GM12878 (cell line): ENCODE measurements at regions not wholly inside any gene's neighbourhood (a gene's known extent, or its start where the extent isn't known, plus 50 kb on each side); places are given as distances from the start of the nearest gene placed in this dataset.

Source experiments
- ATAC-seq: fragments of 200-7000 bp; cut with Tn5 transposase; 3 replicates; pipeline ENCODE4 v1.9.1; 2020; ENCODE audit warnings: mild to moderate bottlenecking, moderate library complexity
- BruUV-seq: library from RNA; stranded (reverse); fragments of 400-500 nt; replicated peaks from 2 replicates; lab custom pipeline; 2021; lab: Mats Ljungman, UMichigan
- CTCF ChIA-PET: fragments of 300-600 bp; sonication (Branson Sonifier 250); formaldehyde crosslinking; extraction: SDS; loops from one replicate; lab custom pipeline; 2021; ENCODE audit warnings: inconsistent platforms; lab: Yijun Ruan, JAX
- POLR2A ChIA-PET: fragments of 350-600 bp; formaldehyde crosslinking; extraction: SDS; loops from one replicate; lab custom pipeline; 2021; ENCODE audit warnings: inconsistent platforms; lab: Charles Lee
- RAD21 ChIA-PET: fragments of 300-600 bp; sonication (Branson Sonifier 250); formaldehyde crosslinking; loops from one replicate; lab custom pipeline; 2023; ENCODE audit warnings: antibody characterized with exemption; ENCODE audit not compliant: unreplicated experiment; lab: Charles Lee
- SMC1A ChIA-PET: fragments of 300-600 bp; sonication (Branson Sonifier 250); formaldehyde crosslinking; loops from one replicate; lab custom pipeline; 2023; ENCODE audit not compliant: unreplicated experiment, uncharacterized antibody; lab: Charles Lee
- DNase-seq: peaks from one replicate; pipeline ENCODE4 v3.0.0-alpha.2; 2011; ENCODE audit warnings: low read depth, low spot score
- FAIRE-seq: peaks from 3 replicates; lab custom pipeline; 2011; peaks lifted over from hg19 to GRCh38; lab: Jason Lieb, UNC
- H2AFZ ChIP-seq: 2 replicates; pipeline ENCODE4 v1.6.0; 2011; ENCODE audit warnings: low read depth, low read length, control low read depth; ENCODE audit not compliant: control insufficient read depth
- H3K27ac ChIP-seq: 2 replicates; pipeline ENCODE4 v1.5.1; 2011; ENCODE audit warnings: control low read depth; ENCODE audit not compliant: control insufficient read depth, insufficient read depth
- H3K27me3 ChIP-seq, 2 experiments: replicated peaks in 1 of 2; 2 replicates each; pipeline versions ENCODE4 v1.6.0 to v1.6.1; 2011; ENCODE audit warnings: low read length in 1 of 2; ENCODE audit not compliant: control insufficient read depth in 2 of 2, insufficient read depth in 2 of 2
- H3K36me3 ChIP-seq, 2 experiments: 2 replicates each; pipeline ENCODE4 v1.5.1; 2011; ENCODE audit warnings: low read length in 1 of 2; ENCODE audit not compliant: control insufficient read depth in 2 of 2, insufficient read depth in 2 of 2
- H3K4me1 ChIP-seq: 2 replicates; pipeline ENCODE4 v1.6.1; 2011; ENCODE audit warnings: mild to moderate bottlenecking, low read length, moderate library complexity, mixed read lengths; ENCODE audit not compliant: control insufficient read depth, insufficient read depth
- H3K4me2 ChIP-seq: 2 replicates; pipeline ENCODE4 v1.6.0; 2011; ENCODE audit warnings: control low read depth; ENCODE audit not compliant: control insufficient read depth, insufficient read depth
- H3K4me3 ChIP-seq: fragments of 200-600 bp; sonication (generic); 2 replicates; pipeline ENCODE4 v1.5.1; 2016
- H3K79me2 ChIP-seq: 2 replicates; pipeline ENCODE4 v1.6.0; 2011; ENCODE audit warnings: low read length; ENCODE audit not compliant: control insufficient read depth, insufficient read depth
- H3K9ac ChIP-seq: 2 replicates; pipeline ENCODE4 v1.8.0; 2011; ENCODE audit warnings: low read length, control low read depth, mixed read lengths; ENCODE audit not compliant: control insufficient read depth, insufficient read depth
- H3K9me3 ChIP-seq: replicated peaks from 3 replicates; pipeline ENCODE4 v1.5.1; 2011; ENCODE audit warnings: mild to moderate bottlenecking, low read length; ENCODE audit not compliant: control insufficient read depth, insufficient read depth
- H4K20me1 ChIP-seq: 2 replicates; pipeline ENCODE4 v1.6.0; 2011; ENCODE audit not compliant: control insufficient read depth, insufficient read depth
- GABPA ChIP-seq: IDR thresholded peaks from 2 replicates; pipeline ENCODE4 v1.6.1; 2014; ENCODE audit warnings: antibody characterized with exemption, low read depth, mild to moderate bottlenecking, inconsistent platforms
- KAT2A ChIP-seq: conservative IDR thresholded peaks from 2 replicates; pipeline ENCODE4 v1.6.1; 2011; ENCODE audit warnings: low read depth, low read length; ENCODE audit not compliant: control insufficient read depth
- MLLT1 ChIP-seq: fragments of 450-650 bp; IDR thresholded peaks from 2 replicates; pipeline ENCODE4 v1.6.1; 2016; ENCODE audit warnings: mild to moderate bottlenecking
- MTA3 ChIP-seq: IDR thresholded peaks from 2 replicates; pipeline ENCODE4 v1.6.1; 2012; ENCODE audit warnings: low read length, inconsistent platforms, borderline replicate concordance
- NRF1 ChIP-seq: conservative IDR thresholded peaks from 2 replicates; pipeline ENCODE4 v1.6.1; 2011; ENCODE audit warnings: mild to moderate bottlenecking, low read depth, low read length, improper control_type of control experiment
- RELB ChIP-seq: fragments of 450-650 bp; IDR thresholded peaks from 2 replicates; pipeline ENCODE4 v1.6.1; 2017; ENCODE audit warnings: low read depth, mild to moderate bottlenecking, moderate library complexity
- SMARCA5 ChIP-seq: fragments of 450-650 bp; IDR thresholded peaks from 2 replicates; pipeline ENCODE4 v1.6.1; 2017; ENCODE audit warnings: mild to moderate bottlenecking
- SPI1 ChIP-seq: IDR thresholded peaks from 2 replicates; pipeline ENCODE4 v1.6.1; 2011; ENCODE audit warnings: low read depth, mild to moderate bottlenecking, low read length, moderate library complexity, borderline replicate concordance; ENCODE audit not compliant: insufficient read depth
- SREBF1 ChIP-seq: IDR thresholded peaks from 2 replicates; pipeline ENCODE4 v1.6.1; 2012; ENCODE audit warnings: mild to moderate bottlenecking, low read length
- SUZ12 ChIP-seq: fragments of 200-600 bp; sonication (generic); IDR thresholded peaks from one replicate; pipeline ENCODE4 v1.6.1; 2018; ENCODE audit warnings: antibody characterized with exemption, mild to moderate bottlenecking; ENCODE audit not compliant: unreplicated experiment
- TARDBP ChIP-seq: IDR thresholded peaks from 2 replicates; pipeline ENCODE4 v1.6.1; 2016; ENCODE audit warnings: borderline replicate concordance
- TCF7 ChIP-seq: IDR thresholded peaks from 2 replicates; pipeline ENCODE4 v1.6.1; 2014; ENCODE audit warnings: antibody characterized with exemption, borderline replicate concordance
- ZNF622 ChIP-seq: fragments of 450-650 bp; IDR thresholded peaks from 2 replicates; pipeline ENCODE4 v1.6.1; 2017; ENCODE audit warnings: mild to moderate bottlenecking, inconsistent platforms
- WGBS: methylation state at CpG from one replicate; pipeline ENCODE4 v1.1.6; 2016; ENCODE audit warnings: low lambda C conversion rate; ENCODE audit not compliant: insufficient replicate concordance, insufficient coverage; ENCODE audit errors: missing lambda C conversion rate; 5-methylcytosine and 5-hydroxymethylcytosine counted together
- in situ Hi-C: fragments of 300-500 bp; cut with MboI; formaldehyde crosslinking; loops from 9 replicates; pipeline ENCODE4 v1.14.3; 2018; ENCODE audit warnings: mixed read lengths
- intact Hi-C: fragments of 100-400 bp; cut with micrococcal nuclease; formaldehyde crosslinking; loops from one replicate; pipeline ENCODE4 v1.14.2; 2022; ENCODE audit not compliant: unreplicated experiment

DNA sequence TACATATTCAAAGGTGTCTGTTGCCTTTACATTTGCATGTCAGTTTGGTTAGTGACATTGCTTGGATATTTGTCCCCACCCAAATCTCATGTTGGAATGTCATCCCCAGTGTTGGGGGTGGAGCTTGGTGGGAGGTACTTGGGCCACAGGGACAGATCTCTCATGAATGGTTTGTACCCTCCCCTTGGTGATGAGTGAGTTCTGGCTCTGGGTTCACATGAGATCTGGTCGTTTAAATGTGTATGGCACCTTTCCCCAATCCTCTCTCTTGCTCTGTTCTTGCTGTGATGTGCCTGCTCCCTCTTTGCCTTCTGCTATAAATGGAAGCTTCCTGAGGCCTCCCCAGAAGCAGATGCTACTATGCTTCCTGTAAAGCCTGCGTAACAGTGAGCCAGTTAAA lies 207.9 kb upstream of the DIO3 start:
- 0% methylated on average over 2 of the region's 2 CpGs for WGBS

More for the DNA sequence above, 207.9 kb upstream of the DIO3 start:
- no peak overlapping the region for H3K27ac ChIP-seq
- H3K79me2 ChIP-seq = no peaks in the 10 kb centered on the region
- BruUV-seq = no TSS peak
- H4K20me1 ChIP-seq = no peaks in the 10 kb centered on the region
- TF ChIP-seq SMARCA5 (no peak), TCF7 (no peak), KAT2A (no peak), GABPA (no peak), RELB (no peak), SREBF1 (no peak), ZNF622 (no peak), SPI1 (no peak), NRF1 (no peak), MLLT1 (no peak), MTA3 (no peak), TARDBP (no peak), SUZ12 (no peak)
- CTCF ChIA-PET = no interaction called here
- DNase-seq = no peak
- RAD21 ChIA-PET = no interaction called here
- intact Hi-C loops (no loop called here), in situ Hi-C loops (no loop called here)
- no peak overlapping the region for H3K4me2 ChIP-seq
- H3K36me3 ChIP-seq = no peaks in the 10 kb centered on the region
- H2AFZ ChIP-seq = no peak overlapping the region
- no peaks in the 10 kb centered on the region for H3K4me1 ChIP-seq
- no peaks in the 10 kb centered on the region; the same call in 2 of the 3 replicates for H3K9me3 ChIP-seq
- no peak for ATAC-seq
- H3K27me3 ChIP-seq = no peaks in the 10 kb centered on the region
- POLR2A ChIA-PET = no interaction called here
- FAIRE-seq = no peak
- no peak overlapping the region for H3K4me3 ChIP-seq
- H3K9ac ChIP-seq = no peak overlapping the region
- SMC1A ChIA-PET = no interaction called here
